Mammary epithelial cell (primary cell): ENCODE measurements at regions not wholly inside any gene's neighbourhood (a gene's known extent, or its start where the extent isn't known, plus 50 kb on each side); places are given as distances from the start of the nearest gene placed in this dataset.

Source experiments
- CTCF ChIP-seq, 2 donors: IDR thresholded peaks in 1 of 2; conservative IDR thresholded peaks in 1 of 2; 2 replicates each; pipeline ENCODE4 v1.5.1; 2011 to 2012; ENCODE audit warnings: inconsistent platforms in 2 of 2, low read length in 2 of 2, mild to moderate bottlenecking in 2 of 2, control low read depth in 1 of 2, low read depth in 1 of 2; ENCODE audit not compliant: insufficient read depth in 1 of 2; ENCODE audit errors: extremely low read depth in 1 of 2
- EZH2 ChIP-seq: IDR thresholded peaks from 2 replicates; pipeline ENCODE4 v1.6.1; 2012; ENCODE audit warnings: low read length, inconsistent platforms, borderline replicate concordance

- TF ChIP-seq CTCF (conservative IDR thresholded peaks at IDR 0.05 in 1 of 2, IDR thresholded peaks at IDR 0.05 in 1 of 2; ENCODE audit: extremely low read depth in 1 of 2, insufficient read depth in 1 of 2, low read depth in 1 of 2, low read length in 2 of 2), result no peak
- no peak for TF ChIP-seq EZH2
These were observed 137.7 kb upstream of the ZNF608 start for GRCh38 chr5:124884114-124884513.
